Right lung (tissue), 2 donors: ENCODE measurements at regions not wholly inside any gene's neighbourhood (a gene's known extent, or its start where the extent isn't known, plus 50 kb on each side); places are given as distances from the start of the nearest gene placed in this dataset.
"Not testable (repeated sequence)": the region's sequence is repeated elsewhere in the genome, so short reads cannot be mapped to it uniquely, and the experiment has no call there.

ENCODE experiments used
- DNase-seq, 2 donors: peaks; one replicate each; pipeline ENCODE4 v3.0.0-alpha.2; 2013

DNA sequence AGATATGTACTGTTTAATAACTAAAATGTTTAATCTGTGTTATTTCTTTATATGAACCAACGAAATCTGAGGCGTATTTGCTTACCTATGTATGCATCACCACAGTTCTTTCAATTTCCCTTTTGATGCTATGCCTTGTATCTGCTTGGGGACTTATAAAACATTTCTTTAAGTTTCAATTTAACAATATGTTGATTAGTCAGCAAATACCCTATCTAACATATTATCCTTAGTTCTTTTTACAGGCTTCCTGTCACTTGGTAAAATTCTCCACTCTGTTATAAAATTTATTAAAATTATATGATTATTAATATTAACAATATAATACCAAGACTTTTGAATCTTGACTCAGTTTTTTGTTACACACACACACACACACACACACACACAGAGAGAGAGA lies 174.3 kb downstream of the CPS1 start:
- no peak for DNase-seq

DNA sequence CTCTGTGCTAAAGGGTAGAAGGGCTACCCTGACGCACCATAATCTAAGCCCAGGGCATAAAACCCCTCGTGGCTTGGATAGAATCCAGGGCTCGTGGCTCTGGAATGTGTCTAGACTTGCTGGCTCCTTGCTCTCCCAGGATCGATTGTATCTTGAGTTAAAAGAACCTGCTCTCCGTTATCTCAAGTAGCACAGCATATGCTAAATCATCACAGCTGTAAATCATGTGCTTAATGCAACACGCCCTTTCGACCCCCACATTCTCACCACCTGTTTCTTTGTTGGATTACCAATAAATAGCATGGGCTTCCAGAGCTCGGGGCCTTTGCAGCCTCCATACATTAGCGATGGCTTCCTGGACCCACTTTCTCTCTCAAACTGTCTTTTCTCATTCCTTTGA lies 190.4 kb downstream of the CPS1 start:
- not testable (repeated sequence) for DNase-seq

DNA sequence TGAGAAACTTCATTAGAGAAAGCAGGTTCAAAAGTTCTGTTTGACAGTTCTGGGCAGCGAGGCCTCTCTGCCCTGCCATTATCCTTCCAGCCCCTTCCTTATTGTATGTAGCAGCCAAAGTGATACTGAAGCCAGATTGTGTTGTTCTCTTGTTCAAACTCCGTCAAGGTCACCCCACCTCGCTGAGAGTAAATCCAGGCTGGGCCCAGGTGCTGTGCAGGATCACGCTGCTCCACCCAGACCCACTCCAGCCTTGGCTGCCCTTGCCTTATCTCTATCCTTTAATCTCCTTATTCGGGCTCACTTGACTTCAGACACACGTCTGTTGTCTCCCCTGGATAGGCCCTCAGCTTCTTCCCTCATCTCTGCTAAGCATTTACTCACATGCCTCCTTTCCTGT lies 196.1 kb downstream of the CPS1 start:
- no peak for DNase-seq

GRCh38 chr2:210753386-210753785 lies 197.0 kb downstream of the CPS1 start:
- DNase-seq, result no peak

DNA sequence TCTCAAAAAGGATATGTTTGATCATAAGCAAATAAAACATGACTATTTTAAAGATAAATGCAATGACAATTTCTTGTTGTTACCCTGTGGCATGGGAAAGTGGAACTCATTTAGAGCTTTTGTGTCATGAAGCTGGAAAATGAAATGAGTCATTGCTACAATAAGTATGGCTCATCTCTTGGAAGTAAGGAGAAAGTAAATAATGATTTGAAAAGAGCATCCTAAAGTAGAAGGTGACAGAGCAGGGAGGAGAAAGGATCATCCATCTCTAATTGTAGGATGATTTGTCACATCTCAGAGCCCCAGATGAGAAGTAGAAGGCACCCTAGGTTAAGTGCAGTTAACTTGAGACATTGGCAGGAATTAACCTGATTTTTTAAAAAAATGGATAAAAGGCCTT lies 200.5 kb downstream of the CPS1 start:
- no peak for DNase-seq

DNA sequence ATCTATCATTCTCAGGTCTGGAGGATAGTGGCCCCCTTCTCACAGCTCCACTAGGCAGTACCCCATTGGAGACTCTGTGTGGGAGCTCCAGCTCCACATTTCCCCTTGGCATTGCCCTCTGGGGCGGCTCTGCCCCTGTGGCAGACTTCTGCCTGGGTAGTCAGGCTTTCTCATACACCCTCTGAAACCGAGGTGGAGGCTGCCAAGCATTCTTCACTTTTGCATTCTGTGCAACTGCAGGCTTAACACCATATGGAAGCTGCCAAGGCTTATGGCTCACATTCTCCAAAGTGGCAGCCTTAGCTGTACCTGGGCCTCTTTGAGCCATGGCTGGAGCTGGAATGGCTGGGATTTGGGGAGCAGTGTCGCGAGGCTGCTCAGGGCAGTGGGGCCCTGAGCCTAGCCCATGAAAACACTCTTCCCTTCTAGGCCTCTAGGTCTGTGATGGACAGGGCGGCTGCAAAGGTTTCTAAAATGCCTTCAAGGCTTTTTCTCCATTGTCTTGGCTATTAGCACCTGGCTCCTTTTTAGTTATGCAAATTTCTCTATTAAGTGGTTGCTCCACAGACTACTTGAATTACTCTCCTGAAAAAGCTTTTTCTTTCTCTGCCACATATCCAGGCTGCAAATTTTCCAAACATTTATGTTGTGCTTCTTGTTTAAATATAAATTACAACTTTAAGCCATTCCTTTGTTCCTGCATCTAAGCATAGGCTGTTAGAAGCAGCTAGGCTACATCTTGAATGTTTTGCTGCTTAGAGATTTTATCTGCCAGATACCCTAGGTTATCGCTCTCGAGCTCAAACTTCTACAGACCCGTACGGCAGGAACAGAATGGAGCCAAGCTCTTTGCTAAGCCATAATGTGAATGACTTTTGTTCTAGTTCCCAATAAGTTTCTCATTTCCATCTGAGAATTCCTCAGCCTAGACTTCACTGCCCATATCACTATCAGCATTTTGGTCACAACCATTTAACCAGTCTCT lies 206.5 kb downstream of the CPS1 start:
- DNase-seq, result no peak

DNA sequence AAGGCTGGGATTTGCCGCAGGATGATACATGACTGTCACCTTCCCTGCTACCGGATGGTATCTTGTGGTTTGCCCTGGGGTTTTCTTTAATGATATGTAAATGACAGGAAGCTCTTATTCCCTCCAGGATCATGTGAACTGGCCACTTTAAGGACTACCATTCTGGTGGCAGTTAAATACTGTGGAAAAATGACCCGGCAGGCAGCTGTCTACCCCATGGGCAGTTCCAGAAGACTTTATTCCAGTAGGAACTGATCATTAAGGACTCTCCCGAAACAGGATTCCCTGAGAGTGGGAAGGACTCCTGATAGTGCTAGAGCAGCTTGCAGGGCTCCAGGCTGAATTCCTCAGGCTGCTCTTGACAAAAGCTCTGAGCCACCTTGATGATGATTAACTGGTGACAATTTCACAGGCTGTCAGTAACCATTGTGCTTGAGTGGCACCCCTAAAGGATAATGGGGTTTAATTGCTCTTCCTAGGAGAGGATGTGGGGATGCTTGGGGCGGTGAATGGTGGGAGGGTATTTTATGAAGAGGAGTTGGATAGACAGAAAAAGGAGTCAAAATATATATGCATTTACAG lies 212.0 kb downstream of the CPS1 start:
- DNase-seq, result no peak

DNA sequence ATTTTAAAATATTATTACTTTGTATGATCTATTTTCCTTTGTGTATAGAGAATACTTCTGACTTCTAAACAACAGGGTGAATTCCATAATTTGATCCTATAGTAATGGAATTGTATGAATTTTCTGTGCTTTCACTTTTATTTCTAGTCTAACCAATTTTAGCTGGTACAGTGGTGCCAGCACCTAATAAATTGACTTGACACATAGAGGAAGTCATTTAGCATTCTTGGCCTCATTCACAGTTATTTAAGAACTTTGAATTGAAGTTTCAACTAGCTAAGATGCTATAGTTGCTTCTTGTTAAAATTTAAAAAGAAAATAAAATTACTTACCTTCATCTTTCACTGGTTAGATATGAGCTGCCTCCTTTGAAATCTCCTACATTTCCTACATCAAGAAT lies 220.4 kb downstream of the CPS1 start:
- no peak for DNase-seq

DNA sequence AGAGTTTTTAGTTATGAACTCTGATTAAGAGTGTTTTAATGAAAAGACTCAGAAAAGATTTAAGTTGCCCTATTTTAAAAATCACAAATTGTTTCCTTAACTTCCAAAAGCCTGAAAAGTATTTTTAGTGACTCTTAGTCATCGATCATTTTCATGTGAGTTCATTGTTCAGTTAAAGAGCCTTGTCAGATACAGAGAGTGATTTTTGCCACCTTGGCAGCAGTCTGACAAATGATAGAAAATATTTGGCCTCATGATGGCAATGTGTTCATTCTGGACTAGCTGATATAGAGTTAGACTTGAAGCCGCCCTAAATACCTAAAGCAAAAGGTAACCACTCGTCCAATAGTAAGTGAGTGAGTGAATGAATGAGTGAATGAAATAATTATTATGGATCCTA lies 225.8 kb downstream of the CPS1 start:
- DNase-seq, result no peak

DNA sequence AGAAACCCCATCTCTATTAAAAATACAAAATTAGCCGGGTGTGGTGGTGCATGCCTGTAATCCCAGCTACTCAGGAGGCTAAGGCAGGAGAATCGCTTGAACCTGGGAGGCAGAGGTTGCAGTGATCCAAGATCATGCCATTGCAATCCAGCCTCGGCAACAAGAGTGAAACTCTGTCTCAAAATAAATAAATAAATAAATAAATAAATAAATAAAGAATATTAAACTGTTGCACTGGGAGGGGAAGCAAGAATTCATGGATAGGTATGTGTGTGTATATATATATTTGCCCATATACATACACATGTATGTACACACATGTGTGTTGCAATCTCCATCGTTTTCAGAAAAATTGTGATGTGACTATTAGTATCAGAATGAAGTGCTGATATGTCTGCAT lies 231.4 kb downstream of the CPS1 start:
- not testable (repeated sequence) for DNase-seq

- no peak for DNase-seq
Measured at GRCh38 chr2:210792000-210792399, 235.6 kb downstream of the CPS1 start.

DNA sequence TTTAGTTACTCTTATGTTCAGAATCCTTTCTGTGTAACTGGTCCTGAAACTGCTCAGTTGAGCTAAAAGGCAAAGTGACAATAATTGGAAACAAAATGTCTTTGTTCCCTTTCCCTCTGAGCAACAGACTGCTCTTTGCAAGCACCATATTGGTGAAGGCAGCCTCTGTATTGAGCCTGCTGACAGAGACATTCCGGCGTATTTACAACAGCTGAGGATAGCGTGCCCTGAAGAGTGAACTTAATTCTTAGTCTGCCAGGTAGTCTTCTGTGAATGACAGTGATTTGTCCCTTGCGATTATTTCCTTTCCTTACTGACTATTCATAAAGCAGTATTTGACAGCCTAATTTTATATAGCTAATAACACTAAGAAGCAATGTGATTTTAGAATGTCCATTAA lies 239.1 kb downstream of the CPS1 start:
- no peak for DNase-seq

- no peak for DNase-seq
Measured at GRCh38 chr2:210798180-210798579, 241.8 kb downstream of the CPS1 start.

DNA sequence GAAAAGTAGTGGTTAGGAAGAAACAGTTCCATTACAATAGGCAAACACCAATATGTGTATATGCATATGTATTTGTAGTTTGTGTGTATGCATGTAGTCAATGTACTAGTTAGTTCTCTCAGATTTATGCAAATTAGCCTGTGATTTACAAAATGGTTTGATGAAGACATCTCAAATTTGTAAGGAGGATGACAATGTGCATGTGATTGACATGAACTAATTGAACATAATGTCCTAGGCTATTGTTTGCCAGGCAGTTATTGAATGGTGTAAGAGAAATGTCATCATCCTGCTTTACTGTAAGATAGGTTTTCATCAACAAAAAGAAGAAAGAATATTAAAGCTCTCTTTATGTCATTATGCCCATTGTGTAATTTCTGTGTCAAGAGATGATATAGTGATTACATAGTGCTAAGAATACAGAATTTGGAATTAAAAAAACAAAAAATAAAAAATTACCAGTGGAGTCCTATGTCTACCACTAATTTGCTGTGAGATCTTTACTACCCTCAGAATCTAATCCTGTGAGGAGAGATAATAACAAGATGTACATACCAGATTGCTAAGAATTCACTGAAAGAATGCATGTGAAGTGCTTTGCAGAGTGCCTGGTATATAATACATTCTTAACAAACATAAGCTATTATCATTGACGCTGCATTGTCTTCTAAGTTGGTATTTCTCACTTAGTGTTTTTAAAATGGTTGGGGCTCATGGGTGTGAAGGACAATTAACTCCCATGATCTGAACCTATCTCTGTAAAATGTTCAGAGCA lies 258.0 kb downstream of the CPS1 start:
- no peak for DNase-seq

DNA sequence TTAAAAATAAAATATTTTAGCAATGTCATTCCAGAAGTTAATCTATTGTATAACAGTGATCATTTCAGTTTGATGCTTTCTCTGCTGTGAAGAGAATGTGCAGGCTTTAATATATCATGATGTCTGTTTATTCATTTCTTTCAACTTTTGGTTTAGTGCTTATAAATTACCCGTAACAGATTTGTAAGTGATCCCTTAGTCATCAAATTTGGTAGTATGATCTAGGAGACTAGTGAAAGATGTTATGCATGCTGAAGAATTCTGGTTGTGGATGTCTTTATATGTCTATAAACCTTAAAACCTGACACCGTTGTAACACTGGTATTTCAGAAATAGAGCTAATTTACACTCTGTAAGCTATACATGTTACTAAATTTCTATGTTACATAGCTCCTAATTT lies 260.4 kb downstream of the CPS1 start:
- no peak for DNase-seq

- DNase-seq, result no peak
Measured at GRCh38 chr2:210818473-210818872, 262.1 kb downstream of the CPS1 start.

GRCh38 chr2:210833403-210833802 lies 277.0 kb downstream of the CPS1 start:
- no peak for DNase-seq

DNA sequence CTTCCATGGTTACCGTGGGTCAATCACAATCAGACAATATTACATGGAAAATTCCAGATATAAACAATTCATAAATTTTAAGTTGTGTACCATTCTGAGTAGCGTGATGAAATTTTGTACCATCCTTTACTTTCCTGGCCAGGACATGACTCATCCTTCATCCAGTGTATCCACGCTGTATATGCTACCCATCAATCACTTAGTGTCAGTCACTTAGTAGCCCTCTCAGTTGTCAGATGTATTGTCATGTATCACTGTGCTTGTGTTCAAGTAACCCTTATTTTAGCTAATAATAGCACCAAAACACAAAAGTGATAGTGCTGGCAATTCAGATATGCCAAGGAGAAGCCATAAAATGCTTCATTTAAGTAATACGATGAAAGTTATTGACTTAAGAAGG lies 282.6 kb downstream of the CPS1 start:
- DNase-seq, result no peak

- DNase-seq, result no peak
Measured at GRCh38 chr2:210839450-210839849, 283.1 kb downstream of the CPS1 start.

GRCh38 chr2:210842896-210843295 lies 286.5 kb downstream of the CPS1 start:
- no peak for DNase-seq

DNA sequence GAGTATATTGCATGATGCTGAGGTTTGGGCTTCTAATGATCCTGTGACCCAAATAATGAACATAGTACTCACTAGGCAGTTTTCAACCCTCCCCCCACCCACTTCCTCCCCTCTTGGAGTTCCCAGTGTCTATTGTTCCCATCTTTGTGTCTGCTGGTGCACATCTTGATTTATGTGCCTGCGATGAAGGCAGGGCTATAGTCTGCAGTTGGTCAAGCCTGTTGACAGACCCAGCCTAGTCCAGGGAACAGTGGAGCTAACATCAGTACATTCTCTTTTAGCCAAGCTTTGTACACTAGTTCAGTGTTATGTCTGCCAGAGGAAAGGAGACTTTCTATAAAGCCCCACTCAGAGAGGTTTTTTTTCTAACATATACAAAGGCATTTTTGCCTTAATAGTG lies 287.6 kb downstream of the CPS1 start:
- DNase-seq, result no peak

DNA sequence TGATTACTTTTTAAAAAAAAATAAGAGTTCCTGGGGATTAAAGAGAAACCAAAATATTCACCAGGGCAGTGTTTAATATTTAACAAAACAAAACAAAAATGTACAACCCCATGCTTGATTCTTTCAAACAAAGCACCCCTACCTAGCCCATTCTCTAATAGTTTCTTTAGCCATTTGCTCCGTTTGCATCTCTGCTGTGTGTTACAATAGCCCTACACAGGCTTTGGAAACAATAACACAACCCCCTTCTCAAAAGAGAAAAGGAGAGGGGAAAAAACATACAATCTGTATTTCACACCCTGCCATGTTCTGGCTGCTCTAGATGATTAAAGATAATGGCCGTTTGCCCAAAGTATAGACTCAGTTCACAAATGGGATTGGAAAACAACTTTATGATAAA lies 302.9 kb downstream of the CPS1 start:
- DNase-seq, result no peak

DNA sequence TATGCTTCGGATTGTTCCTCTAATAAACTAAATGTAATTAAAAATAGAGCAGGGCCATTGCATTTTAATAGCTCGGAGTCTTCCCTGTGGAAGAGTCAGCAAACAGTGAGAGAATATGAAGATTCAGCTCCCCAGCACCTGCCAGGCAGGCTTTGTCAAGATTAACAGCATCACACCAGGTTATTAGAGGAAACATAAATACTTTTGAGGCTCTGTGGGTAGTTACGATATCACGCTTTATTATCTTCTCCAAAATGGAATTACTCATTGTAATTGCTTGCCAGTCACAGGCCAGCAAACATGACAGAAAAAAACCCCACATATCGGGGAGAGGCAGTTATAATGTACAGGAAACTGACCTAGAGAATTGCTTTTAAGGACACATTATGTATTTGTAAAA lies 303.9 kb downstream of the CPS1 start:
- no peak for DNase-seq
